Gastroesophageal sphincter (tissue), 4 donors: ENCODE measurements at regions not wholly inside any gene's neighbourhood (a gene's known extent, or its start where the extent isn't known, plus 50 kb on each side); places are given as distances from the start of the nearest gene placed in this dataset.
"Not testable (repeated sequence)": the region's sequence is repeated elsewhere in the genome, so short reads cannot be mapped to it uniquely, and the experiment has no call there.

ENCODE experiments used
- ATAC-seq: fragments of 150-250 bp; one replicate; pipeline ENCODE4 v1.9.1; 2016; ENCODE audit warnings: mild to moderate bottlenecking, moderate library complexity
- H3K27ac ChIP-seq, 4 donors: fragments of 200-600 bp; sonication (generic) in 3 of 4; 1 replicate in 3 of 4; 2 replicates in 1 of 4; pipeline ENCODE4 v1.5.1; 2016 to 2019
- H3K27me3 ChIP-seq: fragments of 200-600 bp; sonication (generic); one replicate; pipeline ENCODE4 v1.5.1; 2019
- H3K36me3 ChIP-seq, 2 donors: fragments of 200-600 bp; sonication (generic); one replicate each; pipeline ENCODE4 v1.5.1; 2019; ENCODE audit warnings: control low read depth in 1 of 2
- H3K4me1 ChIP-seq, 3 donors: fragments of 200-600 bp; sonication (generic); 1 replicate in 2 of 3; 2 replicates in 1 of 3; pipeline ENCODE4 v1.5.1; 2016 to 2019; ENCODE audit warnings: control low read depth in 2 of 3
- H3K4me3 ChIP-seq, 2 donors: fragments of 200-600 bp; sonication (generic); one replicate each; pipeline ENCODE4 v1.5.1; 2019; ENCODE audit warnings: mild to moderate bottlenecking in 1 of 2, moderate library complexity in 1 of 2
- H3K9me3 ChIP-seq, 3 donors: fragments of 200-600 bp; sonication (generic); one replicate each; pipeline ENCODE4 v1.5.1; 2017 to 2019; ENCODE audit warnings: control low read depth in 2 of 3
- EP300 ChIP-seq: sonication (generic); formaldehyde crosslinking; IDR thresholded peaks from one replicate; pipeline ENCODE4 v1.6.1; 2017; ENCODE audit warnings: antibody characterized with exemption, mild to moderate bottlenecking
- POLR2A ChIP-seq, 2 donors: fragments of 450-650 bp; IDR thresholded peaks; one replicate each; pipeline ENCODE4 v1.6.1; 2017; ENCODE audit warnings: antibody characterized with exemption in 2 of 2, mild to moderate bottlenecking in 2 of 2, moderate library complexity in 1 of 2
- POLR2AphosphoS5 ChIP-seq: sonication (generic); formaldehyde crosslinking; IDR thresholded peaks from one replicate; pipeline ENCODE4 v1.6.1; 2017; ENCODE audit warnings: antibody characterized with exemption
- WGBS, 2 donors: methylation state at CpG; one replicate each; pipeline ENCODE4 v1.1.5; 2018; ENCODE audit warnings: low coverage in 1 of 2; 5-methylcytosine and 5-hydroxymethylcytosine counted together
- TF ChIP-seq, protein P1 (sequence below), 4 experiments: fragments of 200-600 bp in 2 of 4; fragments of 450-650 bp in 2 of 4; sonication (generic) in 1 of 4; IDR thresholded peaks; one replicate each; pipeline ENCODE4 v1.5.1; 2017 to 2019; ENCODE audit warnings: antibody characterized with exemption in 4 of 4, mild to moderate bottlenecking in 2 of 4, moderate library complexity in 2 of 4

GRCh38 chr2:13696601-13697000 lies 935.9 kb upstream of the LRATD1 start:
- Histone ChIP-seq H3K27ac (no peak overlapping the region), H3K4me3 (no peak overlapping the region), H3K4me1 (no peaks in the 10 kb centered on the region), H3K36me3 (no peaks in the 10 kb centered on the region), H3K9me3 (no peaks in the 10 kb centered on the region), H3K27me3 (no peaks in the 10 kb centered on the region)
- no peak for ATAC-seq
- 91 to 93% methylated on average over 5 of the region's 5 CpGs for WGBS, 2 donors
- TF ChIP-seq EP300 (no peak), POLR2AphosphoS5 (no peak), POLR2A (IDR thresholded peaks at IDR 0.05) (no peak)
- TF ChIP-seq, protein P1, sequence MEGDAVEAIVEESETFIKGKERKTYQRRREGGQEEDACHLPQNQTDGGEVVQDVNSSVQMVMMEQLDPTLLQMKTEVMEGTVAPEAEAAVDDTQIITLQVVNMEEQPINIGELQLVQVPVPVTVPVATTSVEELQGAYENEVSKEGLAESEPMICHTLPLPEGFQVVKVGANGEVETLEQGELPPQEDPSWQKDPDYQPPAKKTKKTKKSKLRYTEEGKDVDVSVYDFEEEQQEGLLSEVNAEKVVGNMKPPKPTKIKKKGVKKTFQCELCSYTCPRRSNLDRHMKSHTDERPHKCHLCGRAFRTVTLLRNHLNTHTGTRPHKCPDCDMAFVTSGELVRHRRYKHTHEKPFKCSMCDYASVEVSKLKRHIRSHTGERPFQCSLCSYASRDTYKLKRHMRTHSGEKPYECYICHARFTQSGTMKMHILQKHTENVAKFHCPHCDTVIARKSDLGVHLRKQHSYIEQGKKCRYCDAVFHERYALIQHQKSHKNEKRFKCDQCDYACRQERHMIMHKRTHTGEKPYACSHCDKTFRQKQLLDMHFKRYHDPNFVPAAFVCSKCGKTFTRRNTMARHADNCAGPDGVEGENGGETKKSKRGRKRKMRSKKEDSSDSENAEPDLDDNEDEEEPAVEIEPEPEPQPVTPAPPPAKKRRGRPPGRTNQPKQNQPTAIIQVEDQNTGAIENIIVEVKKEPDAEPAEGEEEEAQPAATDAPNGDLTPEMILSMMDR (IDR thresholded peaks at IDR 0.05) = no peak

GRCh38 chr2:13698847-13699246 lies 933.7 kb upstream of the LRATD1 start:
- no peaks in the 10 kb centered on the region for H3K4me1 ChIP-seq
- no peak overlapping the region for H3K4me3 ChIP-seq
- 17 to 21% methylated on average over 1 of the region's 1 CpG for WGBS, 2 donors
- no peaks in the 10 kb centered on the region for H3K9me3 ChIP-seq
- no peak for ATAC-seq
- H3K27ac ChIP-seq = no peak overlapping the region
- TF ChIP-seq EP300 (no peak), POLR2A (IDR thresholded peaks at IDR 0.05) (no peak), POLR2AphosphoS5 (no peak)
- TF ChIP-seq, protein P1 (IDR thresholded peaks at IDR 0.05) = no peak
- no peaks in the 10 kb centered on the region for H3K27me3 ChIP-seq
- H3K36me3 ChIP-seq = no peaks in the 10 kb centered on the region

DNA sequence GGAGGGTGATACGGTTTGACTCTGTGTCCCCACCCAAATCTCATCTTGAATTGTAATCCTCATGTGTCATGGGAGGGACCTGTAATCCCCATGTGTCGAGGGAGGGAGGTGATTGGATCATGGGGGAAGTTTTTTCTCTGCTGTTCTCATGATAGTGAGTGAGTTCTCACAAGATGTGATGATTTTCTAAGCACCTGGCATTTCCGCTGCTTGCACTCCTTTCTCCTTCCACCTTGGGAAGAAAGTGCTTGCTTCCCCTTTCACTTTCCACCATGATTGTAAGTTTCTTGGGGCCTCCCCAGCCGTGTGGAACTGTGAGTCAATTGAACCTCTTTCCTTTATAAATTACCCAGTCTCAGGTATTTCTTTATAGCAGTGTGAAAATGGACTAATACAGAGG lies 932.6 kb upstream of the LRATD1 start:
- H3K27me3 ChIP-seq, ATAC-seq: not testable (repeated sequence)
- WGBS, 2 donors = 78 to 84% methylated on average over 4 of the region's 4 CpGs

DNA sequence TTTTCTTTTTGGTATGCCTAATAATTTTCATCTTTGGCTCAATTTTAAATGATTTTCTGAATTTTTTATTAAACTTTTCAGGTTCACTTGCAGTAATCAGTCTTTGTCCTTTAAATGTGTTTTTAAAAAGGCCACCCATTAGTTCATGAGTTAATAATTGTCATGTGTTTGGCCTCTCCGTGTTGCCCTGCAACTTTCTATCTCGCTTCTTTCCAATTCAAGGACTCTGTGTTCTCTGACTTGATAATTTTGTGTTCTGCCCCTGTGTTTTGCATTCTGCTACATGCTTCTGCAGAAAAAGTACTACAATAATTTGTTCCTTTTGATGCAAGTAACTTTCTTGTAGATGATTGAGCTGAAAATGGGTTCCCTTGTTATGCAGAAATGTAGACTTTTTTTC lies 921.4 kb upstream of the LRATD1 start:
- TF ChIP-seq, protein P1 (IDR thresholded peaks at IDR 0.05) = no peak
- TF ChIP-seq EP300 = no peak
- no peak for TF ChIP-seq POLR2AphosphoS5
- TF ChIP-seq POLR2A (IDR thresholded peaks at IDR 0.05) = no peak
- Histone ChIP-seq H3K36me3 (no peaks in the 10 kb centered on the region), H3K9me3 (no peaks in the 10 kb centered on the region), H3K4me1 (no peaks in the 10 kb centered on the region), H3K27me3 (no peaks in the 10 kb centered on the region), H3K27ac (no peak overlapping the region), H3K4me3 (no peak overlapping the region)
- 55 to 71% methylated on average over 2 of the region's 2 CpGs for WGBS, 2 donors
- no peak for ATAC-seq

More for the DNA sequence above, 932.6 kb upstream of the LRATD1 start:
- not testable (repeated sequence) for H3K4me3 ChIP-seq, H3K27ac ChIP-seq, H3K4me1 ChIP-seq, H3K9me3 ChIP-seq, H3K36me3 ChIP-seq

DNA sequence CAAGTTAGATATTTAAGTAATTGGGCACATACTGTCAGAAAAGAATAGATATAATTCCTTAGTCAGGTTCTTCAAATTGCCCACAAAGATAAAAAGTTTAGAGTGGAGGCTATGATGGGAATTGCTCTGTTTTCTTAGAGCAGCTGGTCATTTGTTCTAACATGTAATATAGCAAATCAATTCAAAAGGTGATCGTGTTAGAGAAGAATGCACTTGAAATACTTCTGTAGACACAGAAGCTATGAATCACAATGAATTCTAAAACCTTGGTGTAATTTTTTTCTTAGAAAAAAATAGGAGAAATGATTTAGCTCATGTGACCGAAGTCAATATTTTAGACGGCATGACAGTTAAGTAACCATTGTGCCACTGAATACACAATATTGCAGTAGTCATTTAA lies 918.1 kb upstream of the LRATD1 start:
- H3K27me3 ChIP-seq = no peaks in the 10 kb centered on the region
- no peaks in the 10 kb centered on the region for H3K36me3 ChIP-seq
- no peak for TF ChIP-seq POLR2AphosphoS5
- no peak for TF ChIP-seq EP300
- TF ChIP-seq, protein P1 (IDR thresholded peaks at IDR 0.05) = no peak
- TF ChIP-seq POLR2A (IDR thresholded peaks at IDR 0.05) = no peak
- ATAC-seq = no peak
- no peaks in the 10 kb centered on the region for H3K9me3 ChIP-seq
- H3K27ac ChIP-seq = no peak overlapping the region
- H3K4me3 ChIP-seq = no peak overlapping the region
- WGBS, 2 donors = 94 to 97% methylated on average over 3 of the region's 3 CpGs
- H3K4me1 ChIP-seq = no peaks in the 10 kb centered on the region

DNA sequence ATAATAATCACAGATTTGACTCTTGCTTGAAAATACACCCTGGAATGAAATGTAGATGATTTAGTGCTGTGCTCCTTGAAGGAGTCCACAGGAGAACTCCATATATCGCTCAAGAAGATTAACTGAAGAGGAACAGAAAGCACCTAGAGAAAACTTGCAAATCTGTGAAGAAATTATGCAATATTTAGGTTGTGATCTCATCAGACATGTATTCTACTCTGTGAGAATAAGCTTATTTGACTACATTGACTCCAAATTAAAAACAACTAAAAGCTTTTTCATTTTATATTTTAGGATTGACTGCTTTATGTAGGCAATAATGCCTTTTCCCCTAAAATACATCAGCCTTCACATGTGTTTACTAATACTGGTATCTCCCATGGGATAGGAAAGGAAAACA lies 906.6 kb upstream of the LRATD1 start:
- H3K36me3 ChIP-seq = no peaks in the 10 kb centered on the region
- H3K9me3 ChIP-seq = no peaks in the 10 kb centered on the region
- no peak for ATAC-seq
- TF ChIP-seq EP300 (no peak), POLR2AphosphoS5 (no peak), POLR2A (IDR thresholded peaks at IDR 0.05) (no peak)
- TF ChIP-seq, protein P1 (IDR thresholded peaks at IDR 0.05) = no peak
- H3K4me3 ChIP-seq = no peak overlapping the region
- no peak overlapping the region for H3K27ac ChIP-seq
- no peaks in the 10 kb centered on the region for H3K4me1 ChIP-seq
- H3K27me3 ChIP-seq = no peaks in the 10 kb centered on the region
- WGBS, 2 donors = 75 to 100% methylated on average over 1 of the region's 1 CpG
